ENCODE measurements at regions not wholly inside any gene's neighbourhood (a gene's known extent, or its start where the extent isn't known, plus 50 kb on each side); places are given as distances from the start of the nearest gene placed in this dataset.

DNA sequence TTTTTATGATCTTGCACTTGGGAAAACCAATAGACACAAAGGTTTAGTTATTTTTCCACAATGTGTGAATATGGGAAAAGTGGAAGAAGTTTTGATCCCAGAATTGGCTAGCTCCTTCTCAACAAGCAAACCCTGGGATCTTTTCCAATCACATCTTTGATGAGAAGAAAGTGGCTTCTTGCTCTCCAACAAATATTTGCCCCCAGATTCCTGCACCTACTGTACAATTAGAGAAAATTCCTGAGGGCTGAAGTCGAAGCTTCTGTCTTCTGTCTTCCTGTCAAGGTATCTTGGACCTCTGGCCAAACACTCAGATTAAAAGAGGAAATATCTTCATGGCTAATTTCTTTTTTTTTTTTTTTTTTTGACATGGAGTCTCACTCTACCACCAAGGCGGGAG is 113.1 kb upstream of the SLC45A1 start:
- no peaks in the 10 kb centered on the region for H3K27me3 ChIP-seq
- H3K9me3 ChIP-seq = no peaks in the 10 kb centered on the region
- H3K36me3 ChIP-seq = no peaks in the 10 kb centered on the region
- no peak overlapping the region for H3K4me3 ChIP-seq
- H3K27ac ChIP-seq = peak overlapping the region; percentile 95 to 98 (median 98)
- peaks cover 13 to 69% (median 29%) of the 10 kb centered on the region in 3 donors for H3K4me1 ChIP-seq
- WGBS, 2 donors (ENCODE audit: low coverage in 1 of 2) = 0 to 31% methylated on average over 1 of the region's 2 CpGs
- ATAC-seq = no peak
- TF ChIP-seq POLR2AphosphoS5 (IDR thresholded peaks at IDR 0.05) = no peak
- TF ChIP-seq, protein P1, sequence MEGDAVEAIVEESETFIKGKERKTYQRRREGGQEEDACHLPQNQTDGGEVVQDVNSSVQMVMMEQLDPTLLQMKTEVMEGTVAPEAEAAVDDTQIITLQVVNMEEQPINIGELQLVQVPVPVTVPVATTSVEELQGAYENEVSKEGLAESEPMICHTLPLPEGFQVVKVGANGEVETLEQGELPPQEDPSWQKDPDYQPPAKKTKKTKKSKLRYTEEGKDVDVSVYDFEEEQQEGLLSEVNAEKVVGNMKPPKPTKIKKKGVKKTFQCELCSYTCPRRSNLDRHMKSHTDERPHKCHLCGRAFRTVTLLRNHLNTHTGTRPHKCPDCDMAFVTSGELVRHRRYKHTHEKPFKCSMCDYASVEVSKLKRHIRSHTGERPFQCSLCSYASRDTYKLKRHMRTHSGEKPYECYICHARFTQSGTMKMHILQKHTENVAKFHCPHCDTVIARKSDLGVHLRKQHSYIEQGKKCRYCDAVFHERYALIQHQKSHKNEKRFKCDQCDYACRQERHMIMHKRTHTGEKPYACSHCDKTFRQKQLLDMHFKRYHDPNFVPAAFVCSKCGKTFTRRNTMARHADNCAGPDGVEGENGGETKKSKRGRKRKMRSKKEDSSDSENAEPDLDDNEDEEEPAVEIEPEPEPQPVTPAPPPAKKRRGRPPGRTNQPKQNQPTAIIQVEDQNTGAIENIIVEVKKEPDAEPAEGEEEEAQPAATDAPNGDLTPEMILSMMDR (IDR thresholded peaks at IDR 0.05) = no peak
- no peak for TF ChIP-seq EP300 (IDR thresholded peaks at IDR 0.05)
- no peak for TF ChIP-seq POLR2A (IDR thresholded peaks at IDR 0.05)

DNA sequence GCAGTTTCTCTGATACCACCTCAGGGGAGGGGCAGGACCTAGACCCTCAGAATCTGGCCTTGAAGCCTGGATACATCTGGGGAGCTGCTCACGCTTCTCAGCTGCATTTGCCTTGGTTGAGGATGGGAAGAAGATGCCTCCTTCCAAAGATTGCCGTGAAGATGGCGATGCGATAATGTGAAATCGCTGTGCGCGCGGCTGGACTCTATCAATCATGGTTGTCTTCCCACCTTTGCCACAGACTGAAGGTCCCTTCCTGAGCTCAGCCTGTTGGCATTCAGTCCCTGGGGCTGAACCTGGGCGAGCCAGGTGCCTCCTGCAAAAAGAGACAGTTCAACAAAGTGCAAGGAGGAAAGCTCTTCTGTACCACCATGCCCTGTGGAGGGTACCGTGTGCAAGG is 114.4 kb upstream of the SLC45A1 start:
- H3K27ac ChIP-seq = peak overlapping the region; percentile 95 to 98 (median 98)
- no peak overlapping the region for H3K4me3 ChIP-seq
- peaks cover 13 to 78% (median 29%) of the 10 kb centered on the region in 3 donors for H3K4me1 ChIP-seq
- no peaks in the 10 kb centered on the region for H3K36me3 ChIP-seq
- no peaks in the 10 kb centered on the region for H3K9me3 ChIP-seq
- no peak for ATAC-seq
- H3K27me3 ChIP-seq = no peaks in the 10 kb centered on the region
- TF ChIP-seq POLR2A (IDR thresholded peaks at IDR 0.05) (no peak), POLR2AphosphoS5 (IDR thresholded peaks at IDR 0.05) (no peak), EP300 (IDR thresholded peaks at IDR 0.05) (no peak)
- TF ChIP-seq, protein P1 (IDR thresholded peaks at IDR 0.05) = no peak
- 93 to 100% methylated on average over 3 to 7 of the region's 10 CpGs for WGBS, 2 donors (ENCODE audit: low coverage in 1 of 2)

- H3K27me3 ChIP-seq = no peaks in the 10 kb centered on the region
- H3K27ac ChIP-seq = peak overlapping the region; percentile 95 to 98 (median 98)
- TF ChIP-seq, protein P1 (IDR thresholded peaks at IDR 0.05) = no peak
- TF ChIP-seq POLR2AphosphoS5 (IDR thresholded peaks at IDR 0.05) = peak; percentile 14
- no peak overlapping the region for H3K4me3 ChIP-seq
- WGBS, 2 donors (ENCODE audit: low coverage in 1 of 2) = 78 to 100% methylated on average over 1 to 4 of the region's 9 CpGs
- ATAC-seq = no peak
- peaks cover 13 to 83% (median 31%) of the 10 kb centered on the region in 3 donors for H3K4me1 ChIP-seq
- H3K9me3 ChIP-seq = no peaks in the 10 kb centered on the region
- H3K36me3 ChIP-seq = no peaks in the 10 kb centered on the region
Observed at GRCh38 chr1:8203056-8203455, 114.9 kb upstream of the SLC45A1 start.

GRCh38 chr1:8202182-8202905 is 115.6 kb upstream of the SLC45A1 start:
- H3K4me1 ChIP-seq = peaks cover 13 to 90% (median 34%) of the 10 kb centered on the region in 3 donors
- H3K27me3 ChIP-seq = no peaks in the 10 kb centered on the region
- H3K27ac ChIP-seq = peak overlapping the region; percentile 95 to 98 (median 98)
- 17 to 18% methylated on average over 16 to 19 of the region's 19 CpGs for WGBS, 2 donors (ENCODE audit: low coverage in 1 of 2)
- ATAC-seq = peak; percentile 90
- no peaks in the 10 kb centered on the region for H3K9me3 ChIP-seq
- peak; percentile 90 for TF ChIP-seq EP300 (IDR thresholded peaks at IDR 0.05)
- TF ChIP-seq, protein P1 (IDR thresholded peaks at IDR 0.05) = no peak
- no peak for TF ChIP-seq POLR2A (IDR thresholded peaks at IDR 0.05)
- TF ChIP-seq POLR2AphosphoS5 (IDR thresholded peaks at IDR 0.05) = peak; percentile 92
- H3K4me3 ChIP-seq = peak overlapping the region in 1 of 2 donors; percentile 31
- H3K36me3 ChIP-seq = no peaks in the 10 kb centered on the region

GRCh38 chr1:8201331-8201861 is 116.5 kb upstream of the SLC45A1 start:
- peak overlapping the region in 1 of 2 donors; percentile 31 for H3K4me3 ChIP-seq
- peak overlapping the region; percentile 95 to 98 (median 98) for H3K27ac ChIP-seq
- ATAC-seq = no peak
- H3K9me3 ChIP-seq = no peaks in the 10 kb centered on the region
- no peaks in the 10 kb centered on the region for H3K36me3 ChIP-seq
- WGBS, 2 donors (ENCODE audit: low coverage in 1 of 2) = 43% methylated on average over 5 of the region's 10 CpGs; no CpG with 5 or more reads in 1 of the 2 donors
- peaks cover 13 to 92% (median 34%) of the 10 kb centered on the region in 3 donors for H3K4me1 ChIP-seq
- TF ChIP-seq POLR2AphosphoS5 (IDR thresholded peaks at IDR 0.05) = no peak
- no peak for TF ChIP-seq EP300 (IDR thresholded peaks at IDR 0.05)
- TF ChIP-seq, protein P1 (IDR thresholded peaks at IDR 0.05) = no peak
- no peak for TF ChIP-seq POLR2A (IDR thresholded peaks at IDR 0.05)
- no peaks in the 10 kb centered on the region for H3K27me3 ChIP-seq
